OCI-LY3 (cell line): ENCODE measurements at regions not wholly inside any gene's neighbourhood (a gene's known extent, or its start where the extent isn't known, plus 50 kb on each side); places are given as distances from the start of the nearest gene placed in this dataset.

Source experiments
- EZH2phosphoT487 ChIP-seq: fragments of 200-600 bp; shearing (Covaris generic); IDR thresholded peaks from 2 replicates; pipeline ENCODE4 v1.6.1; 2018; ENCODE audit warnings: antibody characterized with exemption, mixed run types, low read depth
- TF ChIP-seq, protein P1 (sequence below): fragments of 200-600, 300-600 bp; sonication (generic); IDR thresholded peaks from 2 replicates; pipeline ENCODE4 v1.5.1; 2014; ENCODE audit warnings: antibody characterized with exemption, low read length, low read depth

DNA sequence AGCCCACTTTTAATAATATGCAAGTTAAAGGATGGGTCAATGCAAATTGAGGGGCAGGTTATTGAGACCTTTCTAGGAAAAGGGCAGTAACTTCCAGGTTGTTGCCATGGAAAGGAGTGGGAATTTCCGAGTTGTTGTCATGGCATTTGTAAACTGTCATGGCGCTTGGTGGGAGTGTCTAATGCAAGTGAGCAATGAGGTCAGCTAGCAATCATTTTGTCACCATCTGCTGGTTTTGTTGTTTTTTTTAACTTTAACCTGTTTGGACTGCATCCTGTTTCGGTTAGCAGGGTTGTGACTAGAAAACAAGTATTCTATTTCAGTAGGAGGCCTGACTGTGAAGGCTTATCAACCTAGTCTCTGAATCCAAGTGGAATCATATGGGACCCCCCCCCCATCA lies 85.8 kb upstream of the TSPAN11 start:
- TF ChIP-seq, protein P1, sequence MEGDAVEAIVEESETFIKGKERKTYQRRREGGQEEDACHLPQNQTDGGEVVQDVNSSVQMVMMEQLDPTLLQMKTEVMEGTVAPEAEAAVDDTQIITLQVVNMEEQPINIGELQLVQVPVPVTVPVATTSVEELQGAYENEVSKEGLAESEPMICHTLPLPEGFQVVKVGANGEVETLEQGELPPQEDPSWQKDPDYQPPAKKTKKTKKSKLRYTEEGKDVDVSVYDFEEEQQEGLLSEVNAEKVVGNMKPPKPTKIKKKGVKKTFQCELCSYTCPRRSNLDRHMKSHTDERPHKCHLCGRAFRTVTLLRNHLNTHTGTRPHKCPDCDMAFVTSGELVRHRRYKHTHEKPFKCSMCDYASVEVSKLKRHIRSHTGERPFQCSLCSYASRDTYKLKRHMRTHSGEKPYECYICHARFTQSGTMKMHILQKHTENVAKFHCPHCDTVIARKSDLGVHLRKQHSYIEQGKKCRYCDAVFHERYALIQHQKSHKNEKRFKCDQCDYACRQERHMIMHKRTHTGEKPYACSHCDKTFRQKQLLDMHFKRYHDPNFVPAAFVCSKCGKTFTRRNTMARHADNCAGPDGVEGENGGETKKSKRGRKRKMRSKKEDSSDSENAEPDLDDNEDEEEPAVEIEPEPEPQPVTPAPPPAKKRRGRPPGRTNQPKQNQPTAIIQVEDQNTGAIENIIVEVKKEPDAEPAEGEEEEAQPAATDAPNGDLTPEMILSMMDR: no peak
- no peak for TF ChIP-seq EZH2phosphoT487
